Nucleus accumbens (tissue), 56 donors: ENCODE measurements at regions not wholly inside any gene's neighbourhood (a gene's known extent, or its start where the extent isn't known, plus 50 kb on each side); places are given as distances from the start of the nearest gene placed in this dataset.
"Not testable (repeated sequence)": the region's sequence is repeated elsewhere in the genome, so short reads cannot be mapped to it uniquely, and the experiment has no call there.

ENCODE experiments used
- DNase-seq, 56 donors: peaks; one replicate each; lab custom pipeline; 2025; lab: John Stamatoyannopoulos, UW

GRCh38 chr2:7849531-7849930 is 832.3 kb upstream of the ID2 start:
- no peak for DNase-seq

GRCh38 chr2:7852546-7852945 is 829.3 kb upstream of the ID2 start:
- DNase-seq, result no peak

GRCh38 chr2:7857904-7858303 is 824.0 kb upstream of the ID2 start:
- DNase-seq, result no peak

GRCh38 chr2:7858624-7859023 is 823.2 kb upstream of the ID2 start:
- no peak for DNase-seq

GRCh38 chr2:7860693-7861092 is 821.2 kb upstream of the ID2 start:
- DNase-seq, result no peak

GRCh38 chr2:7861910-7862702 is 819.8 kb upstream of the ID2 start:
- no peak for DNase-seq

GRCh38 chr2:7866104-7866503 is 815.8 kb upstream of the ID2 start:
- no peak for DNase-seq

- DNase-seq, result no peak
Measured at GRCh38 chr2:7866825-7867224, 815.0 kb upstream of the ID2 start.

GRCh38 chr2:7867867-7868266 is 814.0 kb upstream of the ID2 start:
- DNase-seq, result no peak

- DNase-seq, result no peak
Measured at GRCh38 chr2:7868836-7869235, 813.0 kb upstream of the ID2 start.

- DNase-seq, result not testable (repeated sequence)
Measured at GRCh38 chr2:7876445-7876844, 805.4 kb upstream of the ID2 start.

- not testable (repeated sequence) for DNase-seq
Measured at GRCh38 chr2:7878266-7878665, 803.6 kb upstream of the ID2 start.

GRCh38 chr2:7878786-7879482 is 802.9 kb upstream of the ID2 start:
- DNase-seq, result no peak

GRCh38 chr2:7879483-7879835 is 802.4 kb upstream of the ID2 start:
- no peak for DNase-seq

GRCh38 chr2:7880126-7880525 is 801.7 kb upstream of the ID2 start:
- DNase-seq, result no peak

GRCh38 chr2:7880566-7880965 is 801.3 kb upstream of the ID2 start:
- no peak for DNase-seq

- DNase-seq, result no peak
Measured at GRCh38 chr2:7881063-7881462, 800.8 kb upstream of the ID2 start.

- no peak for DNase-seq
Measured at GRCh38 chr2:7881466-7881865, 800.4 kb upstream of the ID2 start.

- no peak for DNase-seq
Measured at GRCh38 chr2:7882296-7882695, 799.6 kb upstream of the ID2 start.

GRCh38 chr2:7884338-7884737 is 797.5 kb upstream of the ID2 start:
- DNase-seq, result no peak

GRCh38 chr2:7886666-7887065 is 795.2 kb upstream of the ID2 start:
- DNase-seq, result no peak

- DNase-seq, result no peak
Measured at GRCh38 chr2:7887441-7887840, 794.4 kb upstream of the ID2 start.
